ENCODE measurements at regions not wholly inside any gene's neighbourhood (a gene's known extent, or its start where the extent isn't known, plus 50 kb on each side); places are given as distances from the start of the nearest gene placed in this dataset.

DNA sequence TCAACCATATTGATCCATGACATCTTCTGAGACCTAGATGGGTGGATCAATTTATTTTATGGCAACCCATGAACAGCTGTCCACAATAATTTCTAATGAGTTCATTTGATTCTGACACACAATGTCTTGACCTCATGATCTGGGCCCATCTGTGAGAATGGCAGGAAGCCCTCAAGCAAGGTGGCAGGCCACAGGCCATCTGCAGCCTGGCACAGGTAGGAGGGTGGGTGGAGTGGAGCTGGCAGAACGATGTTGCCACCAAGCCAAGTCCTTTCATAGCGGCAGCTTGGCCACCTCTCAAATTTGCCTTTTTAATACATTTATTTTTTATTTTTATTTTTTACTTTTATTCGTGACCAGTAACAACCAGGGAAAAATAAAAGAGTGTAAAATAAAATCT, 1181.6 kb upstream of the SORCS1 start:
- Histone ChIP-seq H2AFZ (ENCODE audit: low read length) (no peak overlapping the region), H2AK5ac (ENCODE audit: insufficient read length, low read length) (no peak overlapping the region), H4K5ac (ENCODE audit: insufficient read length, low read depth, low read length) (no peak overlapping the region), H2BK15ac (ENCODE audit: low read depth, low read length) (no peak overlapping the region), H3K9ac (ENCODE audit: extremely low read depth, insufficient read length, low read length) (no peak overlapping the region), H2BK20ac (ENCODE audit: low read depth, low read length, poor library complexity, severe bottlenecking) (no peak overlapping the region), H3K79me2 (ENCODE audit: insufficient read depth, low read length) (no peaks in the 10 kb centered on the region), H3K4me1 (ENCODE audit: insufficient read depth, low read length) (no peaks in the 10 kb centered on the region; the same call in 1 of the 2 replicates), H2BK5ac (ENCODE audit: insufficient read length, low read length) (no peak overlapping the region), H3K56ac (ENCODE audit: insufficient read length, low read depth, low read length) (no peak overlapping the region), H3K23me2 (ENCODE audit: insufficient read length, low read depth, low read length, poor library complexity, severe bottlenecking) (no peaks in the 10 kb centered on the region), H3K18ac (ENCODE audit: insufficient read length, low read depth, low read length) (no peak overlapping the region), H3K27ac (ENCODE audit: insufficient read length, low read depth, low read length) (no peak overlapping the region), H3K4ac (ENCODE audit: low read depth, low read length) (no peak overlapping the region), H3T11ph (ENCODE audit: low read length) (no peak overlapping the region), H3K9me3 (ENCODE audit: control insufficient read depth, low read depth, low read length) (no peaks in the 10 kb centered on the region), H3K27me3 (ENCODE audit: insufficient read depth, low read length) (no peaks in the 10 kb centered on the region), H2BK12ac (ENCODE audit: insufficient read length, low read depth, low read length) (no peak overlapping the region), H4K91ac (ENCODE audit: insufficient read length, low read depth, low read length) (no peak overlapping the region), H4K20me1 (ENCODE audit: control insufficient read depth, insufficient read depth, insufficient read length) (no peaks in the 10 kb centered on the region), H4K8ac (replicated peaks; ENCODE audit: insufficient read length, low read depth, low read length) (no peak overlapping the region), H3K23ac (ENCODE audit: insufficient read length, low read depth, low read length) (no peak overlapping the region), H3K4me2 (ENCODE audit: insufficient read depth, insufficient read length, low read length) (no peak overlapping the region), H2BK120ac (ENCODE audit: low read depth, low read length, poor library complexity, severe bottlenecking) (no peak overlapping the region), H3K14ac (ENCODE audit: insufficient read depth, low read length) (no peak overlapping the region), H3K79me1 (ENCODE audit: insufficient read depth, low read depth, low read length, poor library complexity, severe bottlenecking) (no peaks in the 10 kb centered on the region)
- H3K36me3 Mint-ChIP-seq (ENCODE audit: insufficient read depth in 1 of 3, low read depth in 3 of 3): no peaks in the 10 kb centered on the region
- TF ChIP-seq, protein P1, sequence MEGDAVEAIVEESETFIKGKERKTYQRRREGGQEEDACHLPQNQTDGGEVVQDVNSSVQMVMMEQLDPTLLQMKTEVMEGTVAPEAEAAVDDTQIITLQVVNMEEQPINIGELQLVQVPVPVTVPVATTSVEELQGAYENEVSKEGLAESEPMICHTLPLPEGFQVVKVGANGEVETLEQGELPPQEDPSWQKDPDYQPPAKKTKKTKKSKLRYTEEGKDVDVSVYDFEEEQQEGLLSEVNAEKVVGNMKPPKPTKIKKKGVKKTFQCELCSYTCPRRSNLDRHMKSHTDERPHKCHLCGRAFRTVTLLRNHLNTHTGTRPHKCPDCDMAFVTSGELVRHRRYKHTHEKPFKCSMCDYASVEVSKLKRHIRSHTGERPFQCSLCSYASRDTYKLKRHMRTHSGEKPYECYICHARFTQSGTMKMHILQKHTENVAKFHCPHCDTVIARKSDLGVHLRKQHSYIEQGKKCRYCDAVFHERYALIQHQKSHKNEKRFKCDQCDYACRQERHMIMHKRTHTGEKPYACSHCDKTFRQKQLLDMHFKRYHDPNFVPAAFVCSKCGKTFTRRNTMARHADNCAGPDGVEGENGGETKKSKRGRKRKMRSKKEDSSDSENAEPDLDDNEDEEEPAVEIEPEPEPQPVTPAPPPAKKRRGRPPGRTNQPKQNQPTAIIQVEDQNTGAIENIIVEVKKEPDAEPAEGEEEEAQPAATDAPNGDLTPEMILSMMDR (conservative IDR thresholded peaks at IDR 0.05): no peak
- H3K27me3 Mint-ChIP-seq (ENCODE audit: low read depth): no peaks in the 10 kb centered on the region
- no peaks in the 10 kb centered on the region; a peak in 1 of 5 replicates for H3K9me3 Mint-ChIP-seq
- no peak for DNase-seq
- peaks cover 6% of the 10 kb centered on the region in 2 experiments for H3K4me1 Mint-ChIP-seq
- no peak overlapping the region for H3K27ac Mint-ChIP-seq
- no CpG with 5 or more reads among the region's 3 CpGs for WGBS (ENCODE audit: extremely low coverage, insufficient read length, low lambda C conversion rate)
- H3K4me3 Mint-ChIP-seq: no peak overlapping the region

Data from H9 (cell line).